DND-41 (cell line): ENCODE measurements at regions not wholly inside any gene's neighbourhood (a gene's known extent, or its start where the extent isn't known, plus 50 kb on each side); places are given as distances from the start of the nearest gene placed in this dataset.

Experiments
- ATAC-seq: fragments of 200-7000 bp; cut with Tn5 transposase; 3 replicates; pipeline ENCODE4 v1.9.1; 2021; ENCODE audit warnings: low read depth; ENCODE audit not compliant: insufficient read depth
- DNase-seq: peaks from one replicate; pipeline ENCODE4 v3.0.0-alpha.2; 2020
- H2AFZ ChIP-seq: 2 replicates; pipeline ENCODE4 v1.6.0; 2012; ENCODE audit warnings: low read depth, low read length
- H3K27ac ChIP-seq: 2 replicates; pipeline ENCODE4 v1.5.1; 2012; ENCODE audit warnings: low read length, inconsistent platforms
- H3K27me3 ChIP-seq: fragments of 200-600 bp; sonication (generic); 2 replicates; pipeline ENCODE4 v1.6.0; 2012; ENCODE audit warnings: low read length, mild to moderate bottlenecking, inconsistent platforms; ENCODE audit not compliant: insufficient read depth, poor library complexity
- H3K36me3 ChIP-seq: 2 replicates; pipeline ENCODE4 v1.5.1; 2012; ENCODE audit warnings: low read length, inconsistent platforms; ENCODE audit not compliant: insufficient read depth
- H3K4me1 ChIP-seq: 2 replicates; pipeline ENCODE4 v1.5.1; 2012; ENCODE audit warnings: mild to moderate bottlenecking, low read length; ENCODE audit not compliant: insufficient read depth
- H3K4me2 ChIP-seq: 2 replicates; pipeline ENCODE4 v1.6.0; 2012; ENCODE audit warnings: mild to moderate bottlenecking, moderate library complexity, low read length, inconsistent platforms; ENCODE audit not compliant: insufficient read depth
- H3K4me3 ChIP-seq, 2 experiments: fragments of 200-600 bp in 1 of 2; shearing (Covaris generic) in 1 of 2; 2 replicates each; pipeline ENCODE4 v1.5.1; 2012 to 2016; ENCODE audit warnings: inconsistent platforms in 2 of 2, low read length in 2 of 2, mild to moderate bottlenecking in 2 of 2, low read depth in 1 of 2, moderate library complexity in 1 of 2
- H3K79me2 ChIP-seq: 2 replicates; pipeline ENCODE4 v1.6.0; 2012; ENCODE audit warnings: low read length, inconsistent platforms; ENCODE audit not compliant: insufficient read depth
- H3K9ac ChIP-seq: 2 replicates; pipeline ENCODE4 v1.6.0; 2012; ENCODE audit warnings: low read depth, mild to moderate bottlenecking, inconsistent platforms, low read length, moderate library complexity
- H3K9me3 ChIP-seq: 2 replicates; pipeline ENCODE4 v1.5.1; 2012; ENCODE audit warnings: low read length, moderate library complexity, mild to moderate bottlenecking, inconsistent platforms; ENCODE audit not compliant: insufficient read depth, severe bottlenecking
- H4K20me1 ChIP-seq: 2 replicates; pipeline ENCODE4 v1.6.0; 2012; ENCODE audit warnings: low read length; ENCODE audit not compliant: insufficient read depth
- EZH2 ChIP-seq: IDR thresholded peaks from 3 replicates; pipeline ENCODE4 v1.6.1; 2012; ENCODE audit warnings: borderline replicate concordance, low read depth, mild to moderate bottlenecking, moderate library complexity, low read length, inconsistent platforms; ENCODE audit not compliant: severe bottlenecking
- TF ChIP-seq, protein P1 (sequence below): IDR thresholded peaks from 2 replicates; pipeline ENCODE4 v1.5.1; 2012; ENCODE audit warnings: borderline replicate concordance, low read length, moderate library complexity, mild to moderate bottlenecking; ENCODE audit not compliant: poor library complexity, severe bottlenecking; ENCODE audit errors: extremely low read depth

DNA sequence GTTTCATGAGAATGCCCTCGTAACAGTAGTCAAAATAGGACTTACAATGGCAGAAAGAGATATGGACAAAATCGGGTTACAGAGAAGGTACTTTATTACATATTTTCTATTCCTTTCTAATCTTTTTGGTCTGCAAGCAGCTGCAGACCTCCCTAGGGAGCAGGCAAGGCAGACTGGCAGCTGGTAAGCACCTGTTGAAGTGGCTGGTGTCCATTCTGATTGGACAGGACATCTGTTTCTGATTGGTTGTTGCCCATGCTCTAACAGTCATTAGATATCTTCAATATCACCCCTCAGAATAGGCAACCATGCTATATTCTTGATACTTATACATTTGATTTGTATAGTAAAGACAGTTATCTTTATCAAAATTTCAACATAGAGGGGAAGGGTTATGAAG, 606.3 kb downstream of the KCNJ2 start:
- H4K20me1 ChIP-seq: no peaks in the 10 kb centered on the region

DNA sequence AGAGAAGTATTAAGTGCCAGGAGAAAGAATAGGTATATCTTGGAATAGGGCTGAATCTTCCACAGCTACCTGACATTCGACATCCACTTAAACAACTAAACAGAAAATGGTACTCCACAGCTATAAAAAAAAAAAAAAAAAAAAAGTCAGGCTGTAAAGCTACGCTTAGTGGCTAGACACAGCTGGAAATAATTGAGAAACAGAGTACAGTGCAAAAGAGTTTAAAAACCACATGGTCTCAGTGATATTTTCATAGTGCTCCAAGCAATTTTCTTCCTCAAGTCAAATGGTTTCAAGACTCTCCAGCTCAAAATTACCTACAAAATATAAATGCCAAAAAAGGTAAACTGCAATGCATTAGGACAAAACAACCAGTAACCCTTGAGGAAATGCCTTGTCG, 607.1 kb downstream of the KCNJ2 start:
- no peak overlapping the region for H3K9ac ChIP-seq
- no peaks in the 10 kb centered on the region for H3K36me3 ChIP-seq
- H3K27ac ChIP-seq: no peak overlapping the region
- no peaks in the 10 kb centered on the region for H3K4me1 ChIP-seq
- no peaks in the 10 kb centered on the region for H3K9me3 ChIP-seq
- peaks cover 4% of the 10 kb centered on the region for H3K27me3 ChIP-seq
- no peak for DNase-seq
- no peak for TF ChIP-seq EZH2
- TF ChIP-seq, protein P1, sequence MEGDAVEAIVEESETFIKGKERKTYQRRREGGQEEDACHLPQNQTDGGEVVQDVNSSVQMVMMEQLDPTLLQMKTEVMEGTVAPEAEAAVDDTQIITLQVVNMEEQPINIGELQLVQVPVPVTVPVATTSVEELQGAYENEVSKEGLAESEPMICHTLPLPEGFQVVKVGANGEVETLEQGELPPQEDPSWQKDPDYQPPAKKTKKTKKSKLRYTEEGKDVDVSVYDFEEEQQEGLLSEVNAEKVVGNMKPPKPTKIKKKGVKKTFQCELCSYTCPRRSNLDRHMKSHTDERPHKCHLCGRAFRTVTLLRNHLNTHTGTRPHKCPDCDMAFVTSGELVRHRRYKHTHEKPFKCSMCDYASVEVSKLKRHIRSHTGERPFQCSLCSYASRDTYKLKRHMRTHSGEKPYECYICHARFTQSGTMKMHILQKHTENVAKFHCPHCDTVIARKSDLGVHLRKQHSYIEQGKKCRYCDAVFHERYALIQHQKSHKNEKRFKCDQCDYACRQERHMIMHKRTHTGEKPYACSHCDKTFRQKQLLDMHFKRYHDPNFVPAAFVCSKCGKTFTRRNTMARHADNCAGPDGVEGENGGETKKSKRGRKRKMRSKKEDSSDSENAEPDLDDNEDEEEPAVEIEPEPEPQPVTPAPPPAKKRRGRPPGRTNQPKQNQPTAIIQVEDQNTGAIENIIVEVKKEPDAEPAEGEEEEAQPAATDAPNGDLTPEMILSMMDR: no peak
- no peak for ATAC-seq
- H4K20me1 ChIP-seq: no peaks in the 10 kb centered on the region
- H2AFZ ChIP-seq: no peak overlapping the region
- H3K79me2 ChIP-seq: no peaks in the 10 kb centered on the region
- H3K4me3 ChIP-seq: no peak overlapping the region
- no peak overlapping the region for H3K4me2 ChIP-seq

More for the DNA sequence above, 606.3 kb downstream of the KCNJ2 start:
- H3K36me3 ChIP-seq: no peaks in the 10 kb centered on the region
- TF ChIP-seq, protein P1: no peak
- TF ChIP-seq EZH2: no peak
- DNase-seq (no peak), ATAC-seq (no peak)
- no peaks in the 10 kb centered on the region for H3K4me1 ChIP-seq
- no peaks in the 10 kb centered on the region for H3K9me3 ChIP-seq
- H3K4me2 ChIP-seq: no peak overlapping the region
- H3K27me3 ChIP-seq: peaks cover 4% of the 10 kb centered on the region
- H3K79me2 ChIP-seq: no peaks in the 10 kb centered on the region
- no peak overlapping the region for H3K9ac ChIP-seq
- no peak overlapping the region for H3K27ac ChIP-seq
- H3K4me3 ChIP-seq: no peak overlapping the region
- no peak overlapping the region for H2AFZ ChIP-seq

DNA sequence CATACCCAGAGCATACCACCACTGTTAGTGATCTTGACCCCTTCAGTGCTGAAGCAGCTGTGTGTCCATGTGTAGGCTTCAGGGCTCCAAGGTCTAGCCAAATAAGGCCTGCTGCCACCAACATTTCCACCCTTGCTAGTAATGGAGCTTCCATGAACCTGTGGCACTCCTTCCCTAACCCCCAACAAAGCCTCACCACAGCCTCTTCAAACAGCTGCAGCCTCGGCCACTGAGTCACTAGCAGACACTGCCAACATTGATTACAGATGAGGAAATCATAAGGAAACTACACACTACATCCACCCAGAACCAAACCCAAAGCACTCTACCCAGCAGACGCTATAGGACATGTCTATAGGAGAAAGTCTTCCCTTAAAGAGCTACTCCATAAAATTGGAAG, 610.7 kb downstream of the KCNJ2 start:
- no peaks in the 10 kb centered on the region for H3K4me1 ChIP-seq
- no peaks in the 10 kb centered on the region for H3K9me3 ChIP-seq
- no peak overlapping the region for H3K27ac ChIP-seq
- H3K27me3 ChIP-seq: peaks cover 4% of the 10 kb centered on the region
- H3K79me2 ChIP-seq: no peaks in the 10 kb centered on the region
- H3K4me3 ChIP-seq: no peak overlapping the region
- no peaks in the 10 kb centered on the region for H4K20me1 ChIP-seq
- no peak overlapping the region for H2AFZ ChIP-seq
- no peak for DNase-seq
- ATAC-seq: no peak
- TF ChIP-seq EZH2: no peak
- TF ChIP-seq, protein P1: no peak
- no peak overlapping the region for H3K4me2 ChIP-seq
- no peaks in the 10 kb centered on the region for H3K36me3 ChIP-seq
- H3K9ac ChIP-seq: no peak overlapping the region

DNA sequence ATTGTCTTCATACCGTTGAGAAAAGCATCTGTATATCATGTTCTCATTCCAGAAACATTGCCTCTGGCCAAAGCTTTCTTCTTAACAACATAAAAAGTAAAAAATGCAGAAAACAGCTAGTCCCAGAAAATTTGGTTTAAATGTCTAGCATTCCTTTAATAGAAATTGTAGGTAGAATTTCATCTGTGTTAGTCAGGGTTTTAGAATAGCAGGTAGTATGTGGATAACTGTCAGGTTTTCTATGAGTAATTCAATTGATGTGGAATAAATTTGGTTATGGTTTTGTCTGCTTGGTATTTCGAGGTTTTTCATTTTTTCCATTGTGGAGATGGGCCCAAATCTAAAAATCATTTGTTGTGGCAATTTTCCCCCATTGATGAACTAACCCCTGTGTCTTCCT, 616.7 kb downstream of the KCNJ2 start:
- ATAC-seq (no peak), DNase-seq (no peak)
- no peak overlapping the region for H3K4me3 ChIP-seq
- no peaks in the 10 kb centered on the region for H3K79me2 ChIP-seq
- H4K20me1 ChIP-seq: no peaks in the 10 kb centered on the region
- H3K4me1 ChIP-seq: no peaks in the 10 kb centered on the region
- peaks cover 6% of the 10 kb centered on the region for H3K9me3 ChIP-seq
- no peak overlapping the region for H3K27ac ChIP-seq
- no peaks in the 10 kb centered on the region for H3K27me3 ChIP-seq
- TF ChIP-seq EZH2: no peak
- TF ChIP-seq, protein P1: no peak
- H2AFZ ChIP-seq: no peak overlapping the region
- no peak overlapping the region for H3K9ac ChIP-seq
- H3K36me3 ChIP-seq: no peaks in the 10 kb centered on the region
- H3K4me2 ChIP-seq: no peak overlapping the region
